Tibial nerve (tissue), 4 donors: ENCODE measurements at regions not wholly inside any gene's neighbourhood (a gene's known extent, or its start where the extent isn't known, plus 50 kb on each side); places are given as distances from the start of the nearest gene placed in this dataset.

Source experiments
- EP300 ChIP-seq, 2 donors: sonication (generic); formaldehyde crosslinking; IDR thresholded peaks; one replicate each; pipeline ENCODE4 v1.6.1; 2017; ENCODE audit warnings: antibody characterized with exemption in 2 of 2, mild to moderate bottlenecking in 1 of 2
- POLR2A ChIP-seq, 2 donors: fragments of 450-650 bp; IDR thresholded peaks; one replicate each; pipeline ENCODE4 v1.6.1; 2017; ENCODE audit warnings: antibody characterized with exemption in 2 of 2, mild to moderate bottlenecking in 2 of 2, moderate library complexity in 2 of 2
- TF ChIP-seq, protein P1 (sequence below), 5 experiments: fragments of 200-600 bp in 3 of 5; fragments of 450-650 bp in 2 of 5; sonication (generic) in 3 of 5; IDR thresholded peaks; one replicate each; pipeline ENCODE4 v1.5.1; 2016 to 2019; ENCODE audit warnings: antibody characterized with exemption in 5 of 5, mild to moderate bottlenecking in 3 of 5, moderate library complexity in 2 of 5

DNA sequence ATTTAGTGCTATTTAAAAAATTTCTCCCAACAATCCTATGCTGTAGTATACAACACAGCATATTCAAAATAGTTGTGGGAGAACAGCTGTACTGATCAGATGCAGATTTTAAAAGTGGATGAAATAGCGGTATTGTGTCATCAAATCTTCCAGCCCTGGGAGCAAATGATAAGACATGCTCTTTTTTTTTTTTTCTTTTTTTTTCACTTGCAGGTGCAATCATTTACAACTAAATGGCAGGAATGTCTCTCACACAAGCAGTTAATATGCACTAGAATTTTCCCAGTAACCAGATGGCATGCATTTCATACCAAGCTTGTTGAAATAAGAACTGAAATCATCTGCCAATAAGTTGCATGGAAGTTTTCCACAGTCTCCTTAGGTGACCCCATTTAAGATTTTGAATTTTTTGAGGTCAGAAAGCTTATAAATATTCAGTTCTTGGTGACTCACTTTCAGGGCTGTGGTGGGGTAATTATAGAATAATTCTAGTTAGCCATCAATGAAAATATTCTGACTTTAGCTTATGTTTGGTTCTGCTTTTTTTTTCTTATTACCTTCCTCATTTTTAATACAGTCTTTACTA is 623.9 kb upstream of the NR5A2 start:
- TF ChIP-seq POLR2A (IDR thresholded peaks at IDR 0.05): no peak
- TF ChIP-seq, protein P1, sequence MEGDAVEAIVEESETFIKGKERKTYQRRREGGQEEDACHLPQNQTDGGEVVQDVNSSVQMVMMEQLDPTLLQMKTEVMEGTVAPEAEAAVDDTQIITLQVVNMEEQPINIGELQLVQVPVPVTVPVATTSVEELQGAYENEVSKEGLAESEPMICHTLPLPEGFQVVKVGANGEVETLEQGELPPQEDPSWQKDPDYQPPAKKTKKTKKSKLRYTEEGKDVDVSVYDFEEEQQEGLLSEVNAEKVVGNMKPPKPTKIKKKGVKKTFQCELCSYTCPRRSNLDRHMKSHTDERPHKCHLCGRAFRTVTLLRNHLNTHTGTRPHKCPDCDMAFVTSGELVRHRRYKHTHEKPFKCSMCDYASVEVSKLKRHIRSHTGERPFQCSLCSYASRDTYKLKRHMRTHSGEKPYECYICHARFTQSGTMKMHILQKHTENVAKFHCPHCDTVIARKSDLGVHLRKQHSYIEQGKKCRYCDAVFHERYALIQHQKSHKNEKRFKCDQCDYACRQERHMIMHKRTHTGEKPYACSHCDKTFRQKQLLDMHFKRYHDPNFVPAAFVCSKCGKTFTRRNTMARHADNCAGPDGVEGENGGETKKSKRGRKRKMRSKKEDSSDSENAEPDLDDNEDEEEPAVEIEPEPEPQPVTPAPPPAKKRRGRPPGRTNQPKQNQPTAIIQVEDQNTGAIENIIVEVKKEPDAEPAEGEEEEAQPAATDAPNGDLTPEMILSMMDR (IDR thresholded peaks at IDR 0.05): no peak
- TF ChIP-seq EP300 (IDR thresholded peaks at IDR 0.05): no peak
